PC-9 (cell line): ENCODE measurements at regions not wholly inside any gene's neighbourhood (a gene's known extent, or its start where the extent isn't known, plus 50 kb on each side); places are given as distances from the start of the nearest gene placed in this dataset.

Experiments
- BruUV-seq: library from RNA; stranded (reverse); fragments of 400-500 nt; replicated peaks from 2 replicates; lab custom pipeline; 2021; lab: Mats Ljungman, UMichigan
- CTCF ChIA-PET: fragments of 300-600 bp; sonication (Branson Sonifier 250); formaldehyde crosslinking; loops from one replicate; lab custom pipeline; 2022; ENCODE audit warnings: antibody characterized with exemption; lab: Charles Lee
- POLR2A ChIA-PET: fragments of 300-600 bp; sonication (Branson Sonifier 250); formaldehyde crosslinking; loops from one replicate; lab custom pipeline; 2022; ENCODE audit warnings: antibody characterized with exemption; ENCODE audit not compliant: unreplicated experiment; lab: Charles Lee
- DNase-seq, 2 experiments: peaks; one replicate each; pipeline versions ENCODE4 v3.0.0 to v3.0.0-alpha.2; 2015 to 2022; ENCODE audit warnings: mixed read lengths in 1 of 2
- H2AFZ ChIP-seq: fragments of 200-600 bp; sonication (generic); 2 replicates; pipeline ENCODE4 v1.8.1; 2017; ENCODE audit warnings: antibody characterized with exemption
- H3F3A ChIP-seq: fragments of 200-600 bp; sonication (generic); 2 replicates; pipeline ENCODE4 v1.8.1; 2017; ENCODE audit warnings: antibody characterized with exemption, mild to moderate bottlenecking, low read depth; ENCODE audit not compliant: insufficient read depth
- H3K27ac ChIP-seq: fragments of 200-600 bp; sonication (generic); 2 replicates; pipeline ENCODE4 v1.6.1; 2016; ENCODE audit warnings: mixed run types
- H3K27me3 ChIP-seq: fragments of 200-600 bp; sonication (generic); 2 replicates; pipeline ENCODE4 v1.6.1; 2016; ENCODE audit warnings: low read depth, mixed run types; ENCODE audit not compliant: insufficient read depth
- H3K36me3 ChIP-seq: fragments of 200-600 bp; sonication (generic); 2 replicates; pipeline ENCODE4 v1.6.1; 2016; ENCODE audit warnings: low read depth, mixed run types
- H3K4me1 ChIP-seq: fragments of 200-600 bp; sonication (generic); replicated peaks from 2 replicates; pipeline ENCODE4 v1.6.1; 2016; ENCODE audit warnings: mixed run types; ENCODE audit not compliant: insufficient read depth
- H3K4me2 ChIP-seq: fragments of 200-600 bp; sonication (generic); 2 replicates; pipeline ENCODE4 v1.6.1; 2017; ENCODE audit warnings: mixed run types
- H3K4me3 ChIP-seq: fragments of 200-600 bp; sonication (generic); 2 replicates; pipeline ENCODE4 v1.6.1; 2016; ENCODE audit warnings: mixed run types
- H3K79me2 ChIP-seq: fragments of 200-600 bp; sonication (generic); 2 replicates; pipeline ENCODE4 v1.6.1; 2017; ENCODE audit warnings: low read depth, mixed run types
- H3K9me2 ChIP-seq: fragments of 200-600 bp; sonication (generic); 2 replicates; pipeline ENCODE4 v1.8.1; 2017; ENCODE audit warnings: mild to moderate bottlenecking; ENCODE audit not compliant: insufficient read depth
- H3K9me3 ChIP-seq: fragments of 200-600 bp; sonication (generic); 2 replicates; pipeline ENCODE4 v1.8.1; 2016; ENCODE audit warnings: low read depth; ENCODE audit not compliant: insufficient read depth
- H4K20me1 ChIP-seq: fragments of 200-600 bp; sonication (generic); 2 replicates; pipeline ENCODE4 v1.8.1; 2017; ENCODE audit not compliant: insufficient read depth
- CTCF ChIP-seq: fragments of 200-600 bp; sonication (generic); conservative IDR thresholded peaks from 2 replicates; pipeline ENCODE4 v1.6.1; 2017; ENCODE audit warnings: mixed run types, antibody characterized with exemption, mild to moderate bottlenecking, moderate library complexity
- EZH2 ChIP-seq: fragments of 200-600 bp; sonication (generic); IDR thresholded peaks from 2 replicates; pipeline ENCODE4 v1.8.0; 2017; ENCODE audit warnings: antibody characterized with exemption, low read depth
- intact Hi-C: fragments of 100-400 bp; cut with micrococcal nuclease; formaldehyde crosslinking; loops from one replicate; pipeline ENCODE4 v1.10.0; 2022; ENCODE audit not compliant: unreplicated experiment

GRCh38 chr6:81806793-81807565 lies 54.5 kb upstream of the TENT5A start:
- no peak overlapping the region for H3K27ac ChIP-seq

GRCh38 chr6:81802356-81802755 lies 49.9 kb upstream of the TENT5A start:
- Histone ChIP-seq H3K9me3 (no peaks in the 10 kb centered on the region), H4K20me1 (no peaks in the 10 kb centered on the region), H3K4me2 (no peak overlapping the region), H3K9me2 (no peaks in the 10 kb centered on the region), H3K79me2 (no peaks in the 10 kb centered on the region), H3K27ac (no peak overlapping the region), H3K4me1 (peaks cover 11% of the 10 kb centered on the region), H3F3A (no peaks in the 10 kb centered on the region), H3K36me3 (no peaks in the 10 kb centered on the region), H3K27me3 (no peaks in the 10 kb centered on the region), H3K4me3 (no peak overlapping the region), H2AFZ (no peak overlapping the region)
- TF ChIP-seq CTCF (no peak), EZH2 (no peak)
- ChIA-PET POLR2A (no interaction called here), CTCF (no interaction called here)
- no peak for DNase-seq
- intact Hi-C loops, result no loop called here
- no TSS peak for BruUV-seq

More at GRCh38 chr6:81806793-81807565, 54.5 kb upstream of the TENT5A start:
- intact Hi-C loops, result no loop called here
- no TSS peak for BruUV-seq
- 0 out of 2 replicates have a peak overlapping the region, but pooled peaks have one; percentile 28 for H2AFZ ChIP-seq
- peak; percentile 25 to 79 for DNase-seq
- POLR2A ChIA-PET, result interaction anchor here (0.7 kb wide), 1 partner anchor 323 kb away, joined by 3 read pairs; no protein-coding TSS in a partner anchor
- no peaks in the 10 kb centered on the region for H4K20me1 ChIP-seq
- no peaks in the 10 kb centered on the region for H3F3A ChIP-seq
- peaks cover 11% of the 10 kb centered on the region for H3K4me1 ChIP-seq
- no peaks in the 10 kb centered on the region for H3K9me2 ChIP-seq
- H3K36me3 ChIP-seq, result no peaks in the 10 kb centered on the region
- peak overlapping the region; percentile 25 for H3K4me2 ChIP-seq
- H3K9me3 ChIP-seq, result no peaks in the 10 kb centered on the region
- H3K27me3 ChIP-seq, result no peaks in the 10 kb centered on the region
- no peak for TF ChIP-seq CTCF
- no peak for TF ChIP-seq EZH2
- no peaks in the 10 kb centered on the region for H3K79me2 ChIP-seq
- CTCF ChIA-PET, result no interaction called here
- H3K4me3 ChIP-seq, result no peak overlapping the region
